Adrenal gland (tissue), 9 donors: ENCODE measurements at regions not wholly inside any gene's neighbourhood (a gene's known extent, or its start where the extent isn't known, plus 50 kb on each side); places are given as distances from the start of the nearest gene placed in this dataset.

Source experiments
- DNase-seq, 7 donors: peaks; one replicate each; pipeline ENCODE4 v3.0.0-alpha.2; 2019 to 2020
- H3K27ac ChIP-seq, 5 donors: fragments of 200-600 bp; sonication (generic) in 4 of 5; 1 replicate in 3 of 5; 2 replicates in 2 of 5; pipeline versions ENCODE4 v1.5.1 to v1.8.0; 2016 to 2020; ENCODE audit warnings: mild to moderate bottlenecking in 1 of 5
- H3K27me3 ChIP-seq: fragments of 200-600 bp; 2 replicates; pipeline ENCODE4 v1.8.0; 2021
- H3K36me3 ChIP-seq, 2 donors: fragments of 200-600 bp; replicated peaks in 1 of 2; 1 replicate in 1 of 2; 2 replicates in 1 of 2; pipeline versions ENCODE4 v1.5.1 to v1.8.0; 2018 to 2022
- H3K4me1 ChIP-seq, 2 donors: fragments of 200-600 bp; replicated peaks in 1 of 2; 1 replicate in 1 of 2; 2 replicates in 1 of 2; pipeline versions ENCODE4 v1.5.1 to v1.8.0; 2018 to 2021
- H3K4me3 ChIP-seq, 4 donors: fragments of 200-600 bp; sonication (generic) in 3 of 4; one replicate each; pipeline ENCODE4 v1.5.1; 2016 to 2018
- H3K9me3 ChIP-seq, 3 donors: fragments of 200-600 bp; sonication (generic) in 1 of 3; replicated peaks in 1 of 3; 1 replicate in 2 of 3; 2 replicates in 1 of 3; pipeline versions ENCODE4 v1.5.1 to v1.8.0; 2016 to 2021
- POLR2A ChIP-seq, 2 donors: fragments of 450-650 bp; IDR thresholded peaks; one replicate each; pipeline ENCODE4 v1.6.1; 2017; ENCODE audit warnings: antibody characterized with exemption in 2 of 2, mild to moderate bottlenecking in 2 of 2, moderate library complexity in 1 of 2
- WGBS, 4 donors: extraction: QIAGEN DNeasy Blood & Tissue Kit in 2 of 4; methylation state at CpG; one replicate each; pipeline versions ENCODE4 v1.1.5 to v1.1.7; 2013 to 2017; 5-methylcytosine and 5-hydroxymethylcytosine counted together
- intact Hi-C, 2 donors: fragments of 100-400 bp; cut with DNase I; formaldehyde crosslinking; loops; one replicate each; pipeline versions ENCODE4 v1.14.1 to v1.15.0; 2022 to 2023
- TF ChIP-seq, protein P1 (sequence below), 6 experiments: fragments of 450-650 bp in 4 of 6; fragments of 200-600 bp in 2 of 6; sonication (generic) in 1 of 6; IDR thresholded peaks; 1 replicate in 5 of 6; 2 replicates in 1 of 6; pipeline versions ENCODE4 v1.5.1 to v1.8.0; 2016 to 2021; ENCODE audit warnings: antibody characterized with exemption in 6 of 6, mild to moderate bottlenecking in 2 of 6, moderate library complexity in 1 of 6
- donor health status: healthy with polysubstance abuse.
- donor health status: Bipolar disorder and iron deficiency.
- donor health status: DM: yes; HTN: yes; CAD: no.
- donor health status: DM: no; HTN: no; CAD: no.
- donor health status: DM: no; HTN: no; CAD: no.

DNA sequence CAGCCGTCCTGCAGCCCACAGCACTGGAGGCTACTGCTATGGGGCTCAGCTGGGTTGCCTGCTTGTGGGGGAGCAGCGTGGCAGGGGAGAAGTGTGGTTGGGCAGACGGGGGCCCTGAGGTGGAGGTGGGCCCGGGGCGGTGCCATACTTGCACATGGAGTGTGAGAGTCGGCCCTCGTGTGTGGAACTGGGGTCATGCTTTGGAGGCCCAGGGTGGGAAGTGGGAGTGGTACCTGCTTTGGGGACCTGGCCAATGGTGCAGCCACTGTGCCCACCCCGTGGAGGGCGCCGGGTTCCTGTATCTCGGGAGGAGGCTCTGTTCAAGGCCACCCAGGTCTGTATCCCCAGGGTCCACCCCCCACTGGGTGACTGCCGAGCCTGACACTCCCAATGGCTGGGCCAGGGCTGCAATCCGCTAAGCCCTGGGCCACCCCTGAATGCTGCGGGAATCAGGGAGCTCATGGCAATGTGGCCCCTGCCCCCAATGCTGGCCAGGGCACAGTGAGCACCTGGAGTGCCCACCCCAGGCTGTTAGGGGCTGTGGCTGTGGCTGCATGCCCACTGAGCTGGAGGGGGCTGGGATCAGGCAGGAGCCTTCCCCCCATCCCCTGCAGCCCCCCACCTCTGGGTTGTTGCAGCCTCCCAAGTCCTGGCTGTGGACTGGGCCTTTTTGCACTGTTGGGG is 157.9 kb upstream of the SLC38A2 start:
- H3K27ac ChIP-seq = no peak overlapping the region
- H3K4me3 ChIP-seq = no peak overlapping the region
- H3K9me3 ChIP-seq = no peaks in the 10 kb centered on the region
- intact Hi-C loops = no loop called here
- H3K27me3 ChIP-seq = no peaks in the 10 kb centered on the region
- H3K36me3 ChIP-seq = no peaks in the 10 kb centered on the region
- no peak for TF ChIP-seq POLR2A (IDR thresholded peaks at IDR 0.05)
- TF ChIP-seq, protein P1, sequence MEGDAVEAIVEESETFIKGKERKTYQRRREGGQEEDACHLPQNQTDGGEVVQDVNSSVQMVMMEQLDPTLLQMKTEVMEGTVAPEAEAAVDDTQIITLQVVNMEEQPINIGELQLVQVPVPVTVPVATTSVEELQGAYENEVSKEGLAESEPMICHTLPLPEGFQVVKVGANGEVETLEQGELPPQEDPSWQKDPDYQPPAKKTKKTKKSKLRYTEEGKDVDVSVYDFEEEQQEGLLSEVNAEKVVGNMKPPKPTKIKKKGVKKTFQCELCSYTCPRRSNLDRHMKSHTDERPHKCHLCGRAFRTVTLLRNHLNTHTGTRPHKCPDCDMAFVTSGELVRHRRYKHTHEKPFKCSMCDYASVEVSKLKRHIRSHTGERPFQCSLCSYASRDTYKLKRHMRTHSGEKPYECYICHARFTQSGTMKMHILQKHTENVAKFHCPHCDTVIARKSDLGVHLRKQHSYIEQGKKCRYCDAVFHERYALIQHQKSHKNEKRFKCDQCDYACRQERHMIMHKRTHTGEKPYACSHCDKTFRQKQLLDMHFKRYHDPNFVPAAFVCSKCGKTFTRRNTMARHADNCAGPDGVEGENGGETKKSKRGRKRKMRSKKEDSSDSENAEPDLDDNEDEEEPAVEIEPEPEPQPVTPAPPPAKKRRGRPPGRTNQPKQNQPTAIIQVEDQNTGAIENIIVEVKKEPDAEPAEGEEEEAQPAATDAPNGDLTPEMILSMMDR (IDR thresholded peaks at IDR 0.05) = no peak
- H3K4me1 ChIP-seq = peaks cover 0 to 4% of the 10 kb centered on the region in 2 donors
- no peak for DNase-seq
- 91 to 99% (median 95%) methylated on average over 4 to 14 of the region's 14 CpGs for WGBS, 4 donors

DNA sequence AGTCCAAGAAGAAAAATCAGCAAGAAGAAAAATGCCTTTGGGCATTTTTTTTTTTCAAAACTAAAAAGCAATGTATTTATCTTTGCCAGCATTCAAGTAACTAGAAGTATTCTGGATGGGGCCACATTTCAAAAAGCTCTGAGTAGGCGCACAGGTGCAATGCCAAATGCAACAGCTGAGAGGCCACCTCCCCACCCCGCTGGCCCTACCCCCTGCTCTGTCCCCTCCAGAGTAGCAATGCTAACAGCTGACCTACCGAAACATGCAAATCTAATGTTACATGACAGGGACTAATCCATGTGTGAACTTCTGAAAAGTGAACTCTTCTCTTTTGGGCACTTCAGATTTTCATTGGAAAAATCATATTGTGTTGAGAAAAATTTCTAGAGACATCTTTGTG is 153.7 kb upstream of the SLC38A2 start:
- intact Hi-C loops = no loop called here
- TF ChIP-seq, protein P1 (IDR thresholded peaks at IDR 0.05) = no peak
- no peak overlapping the region for H3K27ac ChIP-seq

DNA sequence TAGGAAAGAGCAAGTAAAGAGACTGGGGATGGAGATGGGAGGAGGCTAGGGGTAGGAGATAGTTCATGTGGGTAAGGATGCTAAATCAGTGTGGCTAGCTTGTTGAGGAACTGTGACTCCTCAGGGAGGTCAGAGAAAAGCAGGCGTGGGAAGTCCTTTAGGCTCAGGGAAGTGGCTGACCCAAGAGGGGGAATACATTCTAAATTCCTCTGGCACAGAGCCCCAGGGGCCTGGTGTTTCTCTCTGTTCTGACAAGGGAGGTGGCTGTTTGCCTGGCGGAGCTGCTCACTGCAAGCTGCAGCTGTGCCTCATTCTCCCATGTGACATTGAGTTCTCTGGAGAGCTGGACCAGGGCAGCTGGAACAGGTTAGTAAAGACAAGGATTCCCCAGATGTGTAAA is 152.2 kb upstream of the SLC38A2 start:
- no peaks in the 10 kb centered on the region for H3K27me3 ChIP-seq
- H3K4me1 ChIP-seq = peaks cover 0 to 6% of the 10 kb centered on the region in 2 donors
- peak; percentile 34 to 85 (median 65) for DNase-seq
- H3K27ac ChIP-seq = peak overlapping the region in 2 of 5 donors; percentile 15 to 43
- no peak for TF ChIP-seq POLR2A (IDR thresholded peaks at IDR 0.05)
- TF ChIP-seq, protein P1 (IDR thresholded peaks at IDR 0.05) = no peak
- H3K36me3 ChIP-seq = no peaks in the 10 kb centered on the region
- H3K9me3 ChIP-seq = no peaks in the 10 kb centered on the region
- no peak overlapping the region for H3K4me3 ChIP-seq
- 50 to 69% (median 61%) methylated on average over 1 to 2 of the region's 2 CpGs for WGBS, 4 donors
- intact Hi-C loops = no loop called here

More for the DNA sequence above, 153.7 kb upstream of the SLC38A2 start:
- Histone ChIP-seq H3K36me3 (no peaks in the 10 kb centered on the region), H3K27me3 (no peaks in the 10 kb centered on the region), H3K4me1 (peaks cover 0 to 3% of the 10 kb centered on the region in 2 donors), H3K9me3 (no peaks in the 10 kb centered on the region), H3K4me3 (no peak overlapping the region)
- no peak for DNase-seq
- 64 to 100% (median 78%) methylated on average over 2 to 3 of the region's 3 CpGs for WGBS, 4 donors

DNA sequence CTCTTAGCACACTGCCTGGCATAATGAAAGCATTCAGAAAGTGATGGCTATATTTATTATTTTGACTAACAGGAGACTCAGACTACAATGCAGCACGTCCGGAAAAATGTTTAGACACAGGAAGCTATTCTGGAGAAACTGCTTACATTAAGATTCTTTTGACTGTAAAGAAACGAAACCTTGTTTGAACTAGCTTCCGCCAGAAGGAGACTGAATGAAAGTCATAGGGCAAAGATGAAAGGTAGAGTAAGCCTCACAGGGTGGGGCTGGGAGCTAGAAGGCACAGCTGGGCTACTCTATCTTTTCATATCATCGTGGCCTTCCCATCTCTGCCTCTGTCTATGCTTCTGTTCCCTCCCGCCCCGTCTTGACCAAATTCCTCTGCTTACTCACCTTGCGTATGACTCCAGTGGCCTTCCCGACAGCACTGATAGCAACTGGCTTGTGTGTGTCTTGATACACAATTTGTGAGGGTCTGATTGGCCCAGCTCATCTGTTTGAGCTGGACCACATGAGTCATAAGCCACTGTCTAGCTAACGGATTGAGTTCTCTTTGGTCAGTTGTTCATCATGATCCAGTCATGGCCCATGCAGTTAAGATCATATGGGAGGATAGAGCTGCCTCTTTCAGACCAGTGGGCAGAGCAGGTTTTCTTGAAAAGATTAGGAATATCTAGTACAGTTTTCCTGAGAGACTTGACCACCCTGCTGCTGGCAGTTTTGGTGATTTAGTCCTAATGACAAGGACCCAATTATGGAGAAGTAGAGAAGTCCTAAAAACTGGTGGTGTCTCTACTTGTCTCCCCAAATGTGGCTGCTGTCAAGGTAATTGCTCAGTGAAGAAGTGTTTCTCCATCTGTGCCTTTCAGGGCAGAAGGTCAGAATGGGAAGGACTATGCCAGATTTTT is 151.5 kb upstream of the SLC38A2 start:
- H3K27me3 ChIP-seq = no peaks in the 10 kb centered on the region
- H3K27ac ChIP-seq = peak overlapping the region in 2 of 5 donors; percentile 15 to 43
- TF ChIP-seq POLR2A (IDR thresholded peaks at IDR 0.05) = no peak
- TF ChIP-seq, protein P1 (IDR thresholded peaks at IDR 0.05) = no peak
- peaks cover 0 to 6% of the 10 kb centered on the region in 2 donors for H3K4me1 ChIP-seq
- intact Hi-C loops = no loop called here
- DNase-seq = peak in 4 of 7 donors; percentile 37 to 64 (median 47)
- no peaks in the 10 kb centered on the region for H3K36me3 ChIP-seq
- H3K4me3 ChIP-seq = no peak overlapping the region
- H3K9me3 ChIP-seq = no peaks in the 10 kb centered on the region
- WGBS, 4 donors = 71 to 83% (median 74%) methylated on average over 10 of the region's 10 CpGs
